Peyer's patch (tissue), 4 donors: ENCODE measurements at regions not wholly inside any gene's neighbourhood (a gene's known extent, or its start where the extent isn't known, plus 50 kb on each side); places are given as distances from the start of the nearest gene placed in this dataset.

Experiments
- POLR2A ChIP-seq, 2 donors: fragments of 450-650 bp; IDR thresholded peaks; one replicate each; pipeline ENCODE4 v1.5.1; 2017; ENCODE audit warnings: antibody characterized with exemption in 2 of 2, mild to moderate bottlenecking in 2 of 2, moderate library complexity in 2 of 2
- TF ChIP-seq, protein P1 (sequence below), 6 experiments: fragments of 450-650 bp in 4 of 6; fragments of 200-600 bp in 2 of 6; sonication (generic) in 1 of 6; IDR thresholded peaks; one replicate each; pipeline ENCODE4 v1.5.1; 2017 to 2019; ENCODE audit warnings: antibody characterized with exemption in 6 of 6, mild to moderate bottlenecking in 3 of 6, moderate library complexity in 1 of 6

DNA sequence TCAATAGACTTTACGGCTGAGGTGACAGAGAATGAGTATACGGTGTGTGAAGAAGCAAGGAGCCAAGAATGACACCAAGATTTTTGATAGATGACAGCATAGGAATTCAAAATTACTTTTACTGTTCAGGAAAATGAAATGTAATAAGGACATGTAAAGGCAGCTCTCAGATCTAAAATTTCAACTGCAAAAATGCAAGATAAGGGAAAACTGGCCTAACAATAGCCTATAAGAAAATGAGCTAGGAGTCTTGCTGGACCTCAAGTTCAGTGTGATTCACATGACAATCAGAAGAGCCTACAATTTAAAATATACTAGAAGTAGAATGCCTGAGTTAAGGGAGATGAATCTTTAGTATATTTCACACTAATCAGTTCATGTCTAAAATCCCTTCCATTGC lies 102.0 kb downstream of the RPS29 start:
- TF ChIP-seq, protein P1, sequence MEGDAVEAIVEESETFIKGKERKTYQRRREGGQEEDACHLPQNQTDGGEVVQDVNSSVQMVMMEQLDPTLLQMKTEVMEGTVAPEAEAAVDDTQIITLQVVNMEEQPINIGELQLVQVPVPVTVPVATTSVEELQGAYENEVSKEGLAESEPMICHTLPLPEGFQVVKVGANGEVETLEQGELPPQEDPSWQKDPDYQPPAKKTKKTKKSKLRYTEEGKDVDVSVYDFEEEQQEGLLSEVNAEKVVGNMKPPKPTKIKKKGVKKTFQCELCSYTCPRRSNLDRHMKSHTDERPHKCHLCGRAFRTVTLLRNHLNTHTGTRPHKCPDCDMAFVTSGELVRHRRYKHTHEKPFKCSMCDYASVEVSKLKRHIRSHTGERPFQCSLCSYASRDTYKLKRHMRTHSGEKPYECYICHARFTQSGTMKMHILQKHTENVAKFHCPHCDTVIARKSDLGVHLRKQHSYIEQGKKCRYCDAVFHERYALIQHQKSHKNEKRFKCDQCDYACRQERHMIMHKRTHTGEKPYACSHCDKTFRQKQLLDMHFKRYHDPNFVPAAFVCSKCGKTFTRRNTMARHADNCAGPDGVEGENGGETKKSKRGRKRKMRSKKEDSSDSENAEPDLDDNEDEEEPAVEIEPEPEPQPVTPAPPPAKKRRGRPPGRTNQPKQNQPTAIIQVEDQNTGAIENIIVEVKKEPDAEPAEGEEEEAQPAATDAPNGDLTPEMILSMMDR (IDR thresholded peaks at IDR 0.05) = no peak
- TF ChIP-seq POLR2A (IDR thresholded peaks at IDR 0.05) = no peak
